GM12878 (cell line): ENCODE measurements at regions not wholly inside any gene's neighbourhood (a gene's known extent, or its start where the extent isn't known, plus 50 kb on each side); places are given as distances from the start of the nearest gene placed in this dataset.

ENCODE experiments used
- ATAC-seq: fragments of 200-7000 bp; cut with Tn5 transposase; 3 replicates; pipeline ENCODE4 v1.9.1; 2020; ENCODE audit warnings: mild to moderate bottlenecking, moderate library complexity
- BruUV-seq: library from RNA; stranded (reverse); fragments of 400-500 nt; replicated peaks from 2 replicates; lab custom pipeline; 2021; lab: Mats Ljungman, UMichigan
- CTCF ChIA-PET: fragments of 300-600 bp; sonication (Branson Sonifier 250); formaldehyde crosslinking; extraction: SDS; loops from one replicate; lab custom pipeline; 2021; ENCODE audit warnings: inconsistent platforms; lab: Yijun Ruan, JAX
- POLR2A ChIA-PET: fragments of 350-600 bp; formaldehyde crosslinking; extraction: SDS; loops from one replicate; lab custom pipeline; 2021; ENCODE audit warnings: inconsistent platforms; lab: Charles Lee
- RAD21 ChIA-PET: fragments of 300-600 bp; sonication (Branson Sonifier 250); formaldehyde crosslinking; loops from one replicate; lab custom pipeline; 2023; ENCODE audit warnings: antibody characterized with exemption; ENCODE audit not compliant: unreplicated experiment; lab: Charles Lee
- SMC1A ChIA-PET: fragments of 300-600 bp; sonication (Branson Sonifier 250); formaldehyde crosslinking; loops from one replicate; lab custom pipeline; 2023; ENCODE audit not compliant: unreplicated experiment, uncharacterized antibody; lab: Charles Lee
- DNase-seq: peaks from one replicate; pipeline ENCODE4 v3.0.0-alpha.2; 2011; ENCODE audit warnings: low read depth, low spot score
- FAIRE-seq: peaks from 3 replicates; lab custom pipeline; 2011; peaks lifted over from hg19 to GRCh38; lab: Jason Lieb, UNC
- H2AFZ ChIP-seq: 2 replicates; pipeline ENCODE4 v1.6.0; 2011; ENCODE audit warnings: low read depth, low read length, control low read depth; ENCODE audit not compliant: control insufficient read depth
- H3K27ac ChIP-seq: 2 replicates; pipeline ENCODE4 v1.5.1; 2011; ENCODE audit warnings: control low read depth; ENCODE audit not compliant: control insufficient read depth, insufficient read depth
- H3K27me3 ChIP-seq, 2 experiments: replicated peaks in 1 of 2; 2 replicates each; pipeline versions ENCODE4 v1.6.0 to v1.6.1; 2011; ENCODE audit warnings: low read length in 1 of 2; ENCODE audit not compliant: control insufficient read depth in 2 of 2, insufficient read depth in 2 of 2
- H3K36me3 ChIP-seq, 2 experiments: 2 replicates each; pipeline ENCODE4 v1.5.1; 2011; ENCODE audit warnings: low read length in 1 of 2; ENCODE audit not compliant: control insufficient read depth in 2 of 2, insufficient read depth in 2 of 2
- H3K4me1 ChIP-seq: 2 replicates; pipeline ENCODE4 v1.6.1; 2011; ENCODE audit warnings: mild to moderate bottlenecking, low read length, moderate library complexity, mixed read lengths; ENCODE audit not compliant: control insufficient read depth, insufficient read depth
- H3K4me2 ChIP-seq: 2 replicates; pipeline ENCODE4 v1.6.0; 2011; ENCODE audit warnings: control low read depth; ENCODE audit not compliant: control insufficient read depth, insufficient read depth
- H3K4me3 ChIP-seq: fragments of 200-600 bp; sonication (generic); 2 replicates; pipeline ENCODE4 v1.5.1; 2016
- H3K79me2 ChIP-seq: 2 replicates; pipeline ENCODE4 v1.6.0; 2011; ENCODE audit warnings: low read length; ENCODE audit not compliant: control insufficient read depth, insufficient read depth
- H3K9ac ChIP-seq: 2 replicates; pipeline ENCODE4 v1.8.0; 2011; ENCODE audit warnings: low read length, control low read depth, mixed read lengths; ENCODE audit not compliant: control insufficient read depth, insufficient read depth
- H3K9me3 ChIP-seq: replicated peaks from 3 replicates; pipeline ENCODE4 v1.5.1; 2011; ENCODE audit warnings: mild to moderate bottlenecking, low read length; ENCODE audit not compliant: control insufficient read depth, insufficient read depth
- H4K20me1 ChIP-seq: 2 replicates; pipeline ENCODE4 v1.6.0; 2011; ENCODE audit not compliant: control insufficient read depth, insufficient read depth
- NR2C2 ChIP-seq: IDR thresholded peaks from 2 replicates; pipeline ENCODE4 v1.6.1; 2011; ENCODE audit warnings: borderline replicate concordance, low read depth; ENCODE audit not compliant: control insufficient read depth, insufficient read length
- in situ Hi-C: fragments of 300-500 bp; cut with MboI; formaldehyde crosslinking; loops from 9 replicates; pipeline ENCODE4 v1.14.3; 2018; ENCODE audit warnings: mixed read lengths
- intact Hi-C: fragments of 100-400 bp; cut with micrococcal nuclease; formaldehyde crosslinking; loops from one replicate; pipeline ENCODE4 v1.14.2; 2022; ENCODE audit not compliant: unreplicated experiment
- TF ChIP-seq, protein P1 (sequence below): fragments of 450-650 bp; IDR thresholded peaks from 2 replicates; pipeline ENCODE4 v1.6.1; 2018; ENCODE audit warnings: mild to moderate bottlenecking, low read depth, moderate library complexity; ENCODE audit not compliant: partially characterized antibody
- TF ChIP-seq, protein P2 (sequence below), 3 experiments: IDR thresholded peaks in 2 of 3; conservative IDR thresholded peaks in 1 of 3; 2 replicates each; pipeline ENCODE4 v1.5.1; 2011; ENCODE audit warnings: low read depth in 3 of 3, low read length in 3 of 3, mild to moderate bottlenecking in 3 of 3, control low read depth in 2 of 3, moderate library complexity in 2 of 3, inconsistent platforms in 1 of 3, mixed read lengths in 1 of 3; ENCODE audit not compliant: control insufficient read depth in 2 of 3, insufficient read depth in 1 of 3; ENCODE audit errors: extremely low read depth in 1 of 3
- TF ChIP-seq, protein P3 (sequence below): fragments of 450-650 bp; IDR thresholded peaks from 2 replicates; pipeline ENCODE4 v1.6.1; 2017; ENCODE audit warnings: mild to moderate bottlenecking, moderate library complexity
- TF ChIP-seq, protein P4 (sequence below): fragments of 450-650 bp; IDR thresholded peaks from 2 replicates; pipeline ENCODE4 v1.6.1; 2017; ENCODE audit warnings: low read depth, mild to moderate bottlenecking, moderate library complexity

DNA sequence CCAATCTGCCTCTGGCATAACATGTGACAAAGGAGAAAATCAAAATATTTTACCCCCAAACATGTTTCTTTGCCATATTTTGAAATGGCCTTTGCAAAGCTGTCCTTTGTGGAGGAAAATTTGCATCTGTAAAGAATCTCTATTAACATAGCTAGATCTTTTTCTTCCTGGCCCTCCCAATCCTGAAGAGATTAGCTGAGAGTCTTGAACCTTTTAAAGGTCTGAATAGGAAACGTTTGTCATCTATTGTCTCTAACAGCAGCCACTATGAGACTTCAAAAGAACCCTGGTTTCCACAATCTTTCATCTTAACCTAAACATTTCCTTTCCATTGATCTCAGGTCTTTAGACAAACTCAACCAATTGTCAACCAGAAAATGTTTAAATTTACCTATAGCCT, 520.9 kb upstream of the TGFBR2 start (continued):
- TF ChIP-seq, protein P1, sequence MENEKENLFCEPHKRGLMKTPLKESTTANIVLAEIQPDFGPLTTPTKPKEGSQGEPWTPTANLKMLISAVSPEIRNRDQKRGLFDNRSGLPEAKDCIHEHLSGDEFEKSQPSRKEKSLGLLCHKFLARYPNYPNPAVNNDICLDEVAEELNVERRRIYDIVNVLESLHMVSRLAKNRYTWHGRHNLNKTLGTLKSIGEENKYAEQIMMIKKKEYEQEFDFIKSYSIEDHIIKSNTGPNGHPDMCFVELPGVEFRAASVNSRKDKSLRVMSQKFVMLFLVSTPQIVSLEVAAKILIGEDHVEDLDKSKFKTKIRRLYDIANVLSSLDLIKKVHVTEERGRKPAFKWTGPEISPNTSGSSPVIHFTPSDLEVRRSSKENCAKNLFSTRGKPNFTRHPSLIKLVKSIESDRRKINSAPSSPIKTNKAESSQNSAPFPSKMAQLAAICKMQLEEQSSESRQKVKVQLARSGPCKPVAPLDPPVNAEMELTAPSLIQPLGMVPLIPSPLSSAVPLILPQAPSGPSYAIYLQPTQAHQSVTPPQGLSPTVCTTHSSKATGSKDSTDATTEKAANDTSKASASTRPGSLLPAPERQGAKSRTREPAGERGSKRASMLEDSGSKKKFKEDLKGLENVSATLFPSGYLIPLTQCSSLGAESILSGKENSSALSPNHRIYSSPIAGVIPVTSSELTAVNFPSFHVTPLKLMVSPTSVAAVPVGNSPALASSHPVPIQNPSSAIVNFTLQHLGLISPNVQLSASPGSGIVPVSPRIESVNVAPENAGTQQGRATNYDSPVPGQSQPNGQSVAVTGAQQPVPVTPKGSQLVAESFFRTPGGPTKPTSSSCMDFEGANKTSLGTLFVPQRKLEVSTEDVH = no peak
- TF ChIP-seq NR2C2 = no peak

DNA sequence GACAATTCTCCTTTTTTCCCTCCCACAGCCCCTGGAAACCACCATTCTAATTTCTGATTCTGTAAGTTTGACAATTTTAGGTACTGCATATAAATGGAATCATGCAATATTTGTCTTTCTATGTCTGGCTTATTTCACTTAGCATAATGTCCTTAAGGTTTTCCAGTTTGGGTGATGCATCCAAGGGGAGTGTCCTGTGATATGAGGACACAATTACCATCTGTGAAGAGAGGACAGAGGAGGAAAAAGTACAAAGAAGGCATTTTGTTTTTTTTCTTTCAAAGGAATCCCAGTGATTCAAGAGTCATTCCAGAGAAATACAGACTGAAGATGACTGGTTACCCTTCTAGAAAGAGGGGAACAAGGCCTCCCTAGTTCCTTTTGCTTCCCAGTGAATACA, 514.7 kb upstream of the TGFBR2 start:
- no TSS peak for BruUV-seq
- Histone ChIP-seq H3K27me3 (no peaks in the 10 kb centered on the region), H3K36me3 (no peaks in the 10 kb centered on the region), H2AFZ (no peak overlapping the region), H3K4me2 (no peak overlapping the region), H4K20me1 (no peaks in the 10 kb centered on the region), H3K9me3 (no peaks in the 10 kb centered on the region; the same call in 2 of the 3 replicates), H3K27ac (no peak overlapping the region), H3K79me2 (no peaks in the 10 kb centered on the region), H3K4me3 (no peak overlapping the region), H3K9ac (no peak overlapping the region), H3K4me1 (no peaks in the 10 kb centered on the region)
- ATAC-seq (no peak), DNase-seq (no peak), FAIRE-seq (no peak)
- intact Hi-C loops (no loop called here), in situ Hi-C loops (no loop called here)
- TF ChIP-seq, protein P2, sequence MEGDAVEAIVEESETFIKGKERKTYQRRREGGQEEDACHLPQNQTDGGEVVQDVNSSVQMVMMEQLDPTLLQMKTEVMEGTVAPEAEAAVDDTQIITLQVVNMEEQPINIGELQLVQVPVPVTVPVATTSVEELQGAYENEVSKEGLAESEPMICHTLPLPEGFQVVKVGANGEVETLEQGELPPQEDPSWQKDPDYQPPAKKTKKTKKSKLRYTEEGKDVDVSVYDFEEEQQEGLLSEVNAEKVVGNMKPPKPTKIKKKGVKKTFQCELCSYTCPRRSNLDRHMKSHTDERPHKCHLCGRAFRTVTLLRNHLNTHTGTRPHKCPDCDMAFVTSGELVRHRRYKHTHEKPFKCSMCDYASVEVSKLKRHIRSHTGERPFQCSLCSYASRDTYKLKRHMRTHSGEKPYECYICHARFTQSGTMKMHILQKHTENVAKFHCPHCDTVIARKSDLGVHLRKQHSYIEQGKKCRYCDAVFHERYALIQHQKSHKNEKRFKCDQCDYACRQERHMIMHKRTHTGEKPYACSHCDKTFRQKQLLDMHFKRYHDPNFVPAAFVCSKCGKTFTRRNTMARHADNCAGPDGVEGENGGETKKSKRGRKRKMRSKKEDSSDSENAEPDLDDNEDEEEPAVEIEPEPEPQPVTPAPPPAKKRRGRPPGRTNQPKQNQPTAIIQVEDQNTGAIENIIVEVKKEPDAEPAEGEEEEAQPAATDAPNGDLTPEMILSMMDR (IDR thresholded peaks at IDR 0.05 in 2 of 3, conservative IDR thresholded peaks at IDR 0.05 in 1 of 3; ENCODE audit: control insufficient read depth in 2 of 3, extremely low read depth in 1 of 3, insufficient read depth in 1 of 3, low read depth in 3 of 3, low read length in 3 of 3) = no peak
- TF ChIP-seq, protein P3, sequence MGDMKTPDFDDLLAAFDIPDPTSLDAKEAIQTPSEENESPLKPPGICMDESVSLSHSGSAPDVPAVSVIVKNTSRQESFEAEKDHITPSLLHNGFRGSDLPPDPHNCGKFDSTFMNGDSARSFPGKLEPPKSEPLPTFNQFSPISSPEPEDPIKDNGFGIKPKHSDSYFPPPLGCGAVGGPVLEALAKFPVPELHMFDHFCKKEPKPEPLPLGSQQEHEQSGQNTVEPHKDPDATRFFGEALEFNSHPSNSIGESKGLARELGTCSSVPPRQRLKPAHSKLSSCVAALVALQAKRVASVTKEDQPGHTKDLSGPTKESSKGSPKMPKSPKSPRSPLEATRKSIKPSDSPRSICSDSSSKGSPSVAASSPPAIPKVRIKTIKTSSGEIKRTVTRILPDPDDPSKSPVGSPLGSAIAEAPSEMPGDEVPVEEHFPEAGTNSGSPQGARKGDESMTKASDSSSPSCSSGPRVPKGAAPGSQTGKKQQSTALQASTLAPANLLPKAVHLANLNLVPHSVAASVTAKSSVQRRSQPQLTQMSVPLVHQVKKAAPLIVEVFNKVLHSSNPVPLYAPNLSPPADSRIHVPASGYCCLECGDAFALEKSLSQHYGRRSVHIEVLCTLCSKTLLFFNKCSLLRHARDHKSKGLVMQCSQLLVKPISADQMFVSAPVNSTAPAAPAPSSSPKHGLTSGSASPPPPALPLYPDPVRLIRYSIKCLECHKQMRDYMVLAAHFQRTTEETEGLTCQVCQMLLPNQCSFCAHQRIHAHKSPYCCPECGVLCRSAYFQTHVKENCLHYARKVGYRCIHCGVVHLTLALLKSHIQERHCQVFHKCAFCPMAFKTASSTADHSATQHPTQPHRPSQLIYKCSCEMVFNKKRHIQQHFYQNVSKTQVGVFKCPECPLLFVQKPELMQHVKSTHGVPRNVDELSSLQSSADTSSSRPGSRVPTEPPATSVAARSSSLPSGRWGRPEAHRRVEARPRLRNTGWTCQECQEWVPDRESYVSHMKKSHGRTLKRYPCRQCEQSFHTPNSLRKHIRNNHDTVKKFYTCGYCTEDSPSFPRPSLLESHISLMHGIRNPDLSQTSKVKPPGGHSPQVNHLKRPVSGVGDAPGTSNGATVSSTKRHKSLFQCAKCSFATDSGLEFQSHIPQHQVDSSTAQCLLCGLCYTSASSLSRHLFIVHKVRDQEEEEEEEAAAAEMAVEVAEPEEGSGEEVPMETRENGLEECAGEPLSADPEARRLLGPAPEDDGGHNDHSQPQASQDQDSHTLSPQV = no peak
- TF ChIP-seq, protein P4, sequence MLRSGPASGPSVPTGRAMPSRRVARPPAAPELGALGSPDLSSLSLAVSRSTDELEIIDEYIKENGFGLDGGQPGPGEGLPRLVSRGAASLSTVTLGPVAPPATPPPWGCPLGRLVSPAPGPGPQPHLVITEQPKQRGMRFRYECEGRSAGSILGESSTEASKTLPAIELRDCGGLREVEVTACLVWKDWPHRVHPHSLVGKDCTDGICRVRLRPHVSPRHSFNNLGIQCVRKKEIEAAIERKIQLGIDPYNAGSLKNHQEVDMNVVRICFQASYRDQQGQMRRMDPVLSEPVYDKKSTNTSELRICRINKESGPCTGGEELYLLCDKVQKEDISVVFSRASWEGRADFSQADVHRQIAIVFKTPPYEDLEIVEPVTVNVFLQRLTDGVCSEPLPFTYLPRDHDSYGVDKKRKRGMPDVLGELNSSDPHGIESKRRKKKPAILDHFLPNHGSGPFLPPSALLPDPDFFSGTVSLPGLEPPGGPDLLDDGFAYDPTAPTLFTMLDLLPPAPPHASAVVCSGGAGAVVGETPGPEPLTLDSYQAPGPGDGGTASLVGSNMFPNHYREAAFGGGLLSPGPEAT = no peak
- CTCF ChIA-PET = no interaction called here
- SMC1A ChIA-PET = no interaction called here
- RAD21 ChIA-PET = no interaction called here
- POLR2A ChIA-PET = no interaction called here
